ENCODE measurements at regions not wholly inside any gene's neighbourhood (a gene's known extent, or its start where the extent isn't known, plus 50 kb on each side); places are given as distances from the start of the nearest gene placed in this dataset.

DNA sequence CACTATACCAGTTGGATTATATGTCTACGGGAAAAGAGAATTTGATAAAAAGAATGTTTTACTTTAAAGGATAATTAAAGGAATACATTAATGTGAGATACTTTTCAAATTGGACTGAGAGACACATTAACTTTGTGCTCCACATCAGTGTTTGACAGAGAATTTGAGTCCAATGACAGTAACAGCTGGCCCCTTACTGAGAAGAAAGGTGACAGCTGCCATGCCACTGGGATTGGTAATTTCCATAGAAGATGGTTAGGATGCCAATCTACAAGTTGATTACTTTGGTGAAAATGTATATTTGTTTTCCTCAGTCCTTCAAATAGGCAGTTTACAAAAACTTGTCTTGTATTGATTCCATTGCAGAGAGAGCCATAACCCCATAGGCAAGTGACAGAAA, 578.4 kb downstream of the SLCO4C1 start:
- TF ChIP-seq CTCF (IDR thresholded peaks at IDR 0.05; ENCODE audit: poor library complexity, severe bottlenecking) (no peak), EZH2 (IDR thresholded peaks at IDR 0.05; ENCODE audit: borderline replicate concordance, insufficient read depth, low read length, poor library complexity, severe bottlenecking) (no peak), TAF1 (IDR thresholded peaks at IDR 0.05; ENCODE audit: low read depth) (no peak), POLR2AphosphoS5 (IDR thresholded peaks at IDR 0.05) (no peak), EP300 (conservative IDR thresholded peaks at IDR 0.05; ENCODE audit: poor library complexity, severe bottlenecking) (peak; percentile 70), RAD21 (conservative IDR thresholded peaks at IDR 0.05) (no peak), SMC3 (conservative IDR thresholded peaks at IDR 0.05; ENCODE audit: poor library complexity) (no peak), MXI1 (conservative IDR thresholded peaks at IDR 0.05; ENCODE audit: poor library complexity, severe bottlenecking) (no peak)
- TF ChIP-seq, protein P1, sequence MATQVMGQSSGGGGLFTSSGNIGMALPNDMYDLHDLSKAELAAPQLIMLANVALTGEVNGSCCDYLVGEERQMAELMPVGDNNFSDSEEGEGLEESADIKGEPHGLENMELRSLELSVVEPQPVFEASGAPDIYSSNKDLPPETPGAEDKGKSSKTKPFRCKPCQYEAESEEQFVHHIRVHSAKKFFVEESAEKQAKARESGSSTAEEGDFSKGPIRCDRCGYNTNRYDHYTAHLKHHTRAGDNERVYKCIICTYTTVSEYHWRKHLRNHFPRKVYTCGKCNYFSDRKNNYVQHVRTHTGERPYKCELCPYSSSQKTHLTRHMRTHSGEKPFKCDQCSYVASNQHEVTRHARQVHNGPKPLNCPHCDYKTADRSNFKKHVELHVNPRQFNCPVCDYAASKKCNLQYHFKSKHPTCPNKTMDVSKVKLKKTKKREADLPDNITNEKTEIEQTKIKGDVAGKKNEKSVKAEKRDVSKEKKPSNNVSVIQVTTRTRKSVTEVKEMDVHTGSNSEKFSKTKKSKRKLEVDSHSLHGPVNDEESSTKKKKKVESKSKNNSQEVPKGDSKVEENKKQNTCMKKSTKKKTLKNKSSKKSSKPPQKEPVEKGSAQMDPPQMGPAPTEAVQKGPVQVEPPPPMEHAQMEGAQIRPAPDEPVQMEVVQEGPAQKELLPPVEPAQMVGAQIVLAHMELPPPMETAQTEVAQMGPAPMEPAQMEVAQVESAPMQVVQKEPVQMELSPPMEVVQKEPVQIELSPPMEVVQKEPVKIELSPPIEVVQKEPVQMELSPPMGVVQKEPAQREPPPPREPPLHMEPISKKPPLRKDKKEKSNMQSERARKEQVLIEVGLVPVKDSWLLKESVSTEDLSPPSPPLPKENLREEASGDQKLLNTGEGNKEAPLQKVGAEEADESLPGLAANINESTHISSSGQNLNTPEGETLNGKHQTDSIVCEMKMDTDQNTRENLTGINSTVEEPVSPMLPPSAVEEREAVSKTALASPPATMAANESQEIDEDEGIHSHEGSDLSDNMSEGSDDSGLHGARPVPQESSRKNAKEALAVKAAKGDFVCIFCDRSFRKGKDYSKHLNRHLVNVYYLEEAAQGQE (IDR thresholded peaks at IDR 0.05; ENCODE audit: borderline replicate concordance): no peak
